LNCAP (cell line): ENCODE measurements at regions not wholly inside any gene's neighbourhood (a gene's known extent, or its start where the extent isn't known, plus 50 kb on each side); places are given as distances from the start of the nearest gene placed in this dataset.

Source experiments
- TF ChIP-seq, protein P1 (sequence below): fragments of 450-650 bp; IDR thresholded peaks from 2 replicates; pipeline ENCODE4 v1.5.1; 2017; ENCODE audit warnings: mild to moderate bottlenecking

DNA sequence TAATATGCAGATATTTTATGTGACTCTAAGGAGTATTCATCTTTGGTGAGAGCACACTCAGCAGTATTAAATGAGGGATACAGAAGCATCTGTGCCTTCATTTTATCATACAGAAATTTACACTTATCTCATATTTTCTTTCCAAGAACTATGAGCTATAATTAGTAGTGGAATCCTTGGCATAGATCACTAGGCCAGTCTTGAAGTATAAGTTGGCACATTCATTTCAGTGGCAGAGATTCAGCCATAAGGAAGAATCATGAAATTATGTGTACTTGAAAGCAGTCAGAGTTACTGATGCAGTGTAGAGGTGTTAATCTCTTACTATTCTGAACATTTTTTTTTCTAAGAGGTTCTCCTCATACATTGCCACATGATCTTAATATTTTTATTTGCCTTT is 393.6 kb upstream of the GOLIM4 start:
- TF ChIP-seq, protein P1, sequence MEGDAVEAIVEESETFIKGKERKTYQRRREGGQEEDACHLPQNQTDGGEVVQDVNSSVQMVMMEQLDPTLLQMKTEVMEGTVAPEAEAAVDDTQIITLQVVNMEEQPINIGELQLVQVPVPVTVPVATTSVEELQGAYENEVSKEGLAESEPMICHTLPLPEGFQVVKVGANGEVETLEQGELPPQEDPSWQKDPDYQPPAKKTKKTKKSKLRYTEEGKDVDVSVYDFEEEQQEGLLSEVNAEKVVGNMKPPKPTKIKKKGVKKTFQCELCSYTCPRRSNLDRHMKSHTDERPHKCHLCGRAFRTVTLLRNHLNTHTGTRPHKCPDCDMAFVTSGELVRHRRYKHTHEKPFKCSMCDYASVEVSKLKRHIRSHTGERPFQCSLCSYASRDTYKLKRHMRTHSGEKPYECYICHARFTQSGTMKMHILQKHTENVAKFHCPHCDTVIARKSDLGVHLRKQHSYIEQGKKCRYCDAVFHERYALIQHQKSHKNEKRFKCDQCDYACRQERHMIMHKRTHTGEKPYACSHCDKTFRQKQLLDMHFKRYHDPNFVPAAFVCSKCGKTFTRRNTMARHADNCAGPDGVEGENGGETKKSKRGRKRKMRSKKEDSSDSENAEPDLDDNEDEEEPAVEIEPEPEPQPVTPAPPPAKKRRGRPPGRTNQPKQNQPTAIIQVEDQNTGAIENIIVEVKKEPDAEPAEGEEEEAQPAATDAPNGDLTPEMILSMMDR, result no peak

DNA sequence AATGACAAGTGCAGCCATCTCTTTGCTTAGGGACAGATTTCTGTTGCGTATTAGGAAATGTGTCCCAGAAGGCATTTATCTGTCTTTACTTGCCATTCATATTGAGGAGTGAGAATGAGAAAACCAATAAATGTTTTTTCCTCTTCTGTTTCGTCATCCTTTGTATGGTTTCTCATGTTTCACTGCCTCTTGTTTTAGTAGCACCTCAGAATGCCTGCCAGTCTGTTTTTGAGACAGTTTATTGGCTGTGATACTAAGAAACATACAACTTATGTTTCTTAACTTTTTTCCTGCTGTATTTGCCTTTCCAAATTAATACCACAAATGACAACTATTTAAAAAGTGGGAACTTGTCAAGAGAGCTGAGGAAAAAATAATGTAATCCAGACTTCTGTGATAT is 390.2 kb upstream of the GOLIM4 start:
- TF ChIP-seq, protein P1, result no peak

DNA sequence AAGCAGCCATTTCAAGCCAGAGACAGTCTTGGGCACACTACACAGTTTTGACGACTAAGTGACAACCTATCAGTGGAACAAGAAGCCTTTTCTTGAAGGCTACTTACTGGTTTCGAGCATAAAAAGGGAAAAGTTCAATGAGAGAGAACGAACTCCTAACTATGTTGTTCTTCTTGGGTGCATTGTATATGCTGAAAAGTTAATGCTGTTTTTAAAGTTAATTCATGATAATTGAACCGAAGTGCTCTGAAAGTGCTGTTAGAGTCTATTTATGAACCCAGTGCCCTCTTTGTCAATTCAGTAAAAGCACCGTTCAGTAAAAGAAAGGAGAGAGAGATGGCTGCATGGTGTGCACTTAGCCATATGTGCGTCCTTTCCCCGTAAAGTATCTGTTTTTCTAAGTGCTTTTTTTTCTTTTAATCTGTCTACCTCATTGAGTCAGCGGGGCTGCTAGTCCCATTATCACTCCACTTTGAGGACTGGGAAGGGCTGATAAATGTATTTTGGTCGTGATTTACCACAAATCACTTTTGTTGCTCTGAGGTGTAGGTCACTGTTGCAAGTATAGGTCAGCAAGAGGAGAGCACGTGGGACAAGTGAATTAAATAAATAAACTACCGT is 380.7 kb upstream of the GOLIM4 start:
- TF ChIP-seq, protein P1, result no peak

DNA sequence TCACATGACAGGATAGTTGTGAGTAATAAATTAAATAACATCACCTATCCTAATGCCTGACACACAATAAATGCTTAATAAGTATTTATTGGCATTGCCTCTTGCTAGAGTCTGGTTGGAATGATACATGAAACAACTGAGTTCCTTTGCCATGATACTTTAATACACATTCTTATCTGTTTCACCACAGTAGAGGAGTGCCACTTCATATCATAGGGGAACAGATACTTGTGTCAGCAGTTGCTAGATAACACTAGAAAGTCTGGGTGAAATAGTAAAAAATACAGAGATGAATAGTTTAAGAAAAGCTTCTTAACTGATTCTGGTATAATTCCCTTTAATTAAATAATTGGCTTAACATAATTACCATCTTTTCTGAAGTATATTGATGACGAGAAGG is 380.0 kb upstream of the GOLIM4 start:
- TF ChIP-seq, protein P1, result no peak

DNA sequence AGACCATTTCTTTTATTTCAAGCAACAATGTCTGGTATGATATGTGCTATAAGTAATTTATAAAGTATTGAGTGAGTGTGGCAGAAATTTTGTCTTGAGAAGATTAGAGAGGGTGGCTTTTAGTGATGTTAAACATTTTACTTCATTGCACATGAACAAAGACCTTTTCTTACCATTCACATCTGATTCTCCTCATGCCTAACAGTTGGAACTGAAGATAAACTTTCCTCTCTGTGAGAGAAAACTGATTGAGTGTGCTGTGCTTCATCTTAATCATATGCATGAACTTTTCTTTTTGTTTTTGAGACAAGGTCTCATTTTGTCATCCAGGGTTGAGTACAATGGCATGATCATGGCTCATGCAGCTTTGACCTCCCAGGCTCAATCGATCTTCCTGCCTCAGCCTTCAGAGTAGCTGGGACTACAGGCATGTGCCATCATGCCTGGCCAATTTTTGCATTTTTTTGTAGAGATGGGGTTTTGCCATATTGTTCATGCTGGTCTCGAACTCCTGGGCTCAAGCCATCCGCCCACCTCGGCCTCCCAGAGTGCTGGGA is 377.7 kb upstream of the GOLIM4 start:
- TF ChIP-seq, protein P1, result no peak

DNA sequence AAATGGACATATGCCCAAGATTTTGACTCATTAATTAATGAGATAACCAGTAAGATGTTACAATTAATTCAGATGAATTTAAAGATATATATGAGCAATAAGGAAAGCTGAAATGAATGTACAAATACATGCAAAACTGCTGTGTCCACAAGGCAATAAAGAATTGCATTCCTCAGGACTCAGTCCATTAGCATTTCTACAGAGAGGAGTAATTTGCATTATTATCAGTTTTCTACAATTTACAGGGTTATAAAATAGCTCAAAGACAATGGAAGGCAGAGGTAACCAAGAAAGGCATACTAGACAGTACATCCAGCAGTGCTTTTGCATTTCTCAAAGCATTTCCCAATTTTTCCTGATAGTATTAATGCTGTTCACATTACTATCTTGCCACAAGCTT is 377.1 kb upstream of the GOLIM4 start:
- TF ChIP-seq, protein P1, result no peak

DNA sequence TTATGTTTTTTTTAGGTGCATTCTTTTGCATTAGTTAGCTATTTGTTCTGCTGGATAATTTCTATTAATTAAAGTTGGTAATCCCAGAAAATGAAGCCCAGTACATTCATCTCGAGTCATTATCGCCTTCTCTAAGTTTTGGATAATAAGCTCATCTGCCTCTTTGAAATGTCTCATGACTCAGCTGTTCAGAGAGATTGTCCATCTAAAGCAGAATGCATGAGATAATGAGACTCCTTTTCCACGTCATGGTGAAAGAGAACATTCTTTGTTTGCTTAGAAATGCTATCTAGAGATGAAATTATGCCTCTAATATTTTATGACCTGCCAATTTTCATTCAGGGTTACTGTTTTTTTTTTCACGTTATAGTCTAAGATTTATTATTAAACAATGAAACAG is 374.7 kb upstream of the GOLIM4 start:
- TF ChIP-seq, protein P1, result no peak

DNA sequence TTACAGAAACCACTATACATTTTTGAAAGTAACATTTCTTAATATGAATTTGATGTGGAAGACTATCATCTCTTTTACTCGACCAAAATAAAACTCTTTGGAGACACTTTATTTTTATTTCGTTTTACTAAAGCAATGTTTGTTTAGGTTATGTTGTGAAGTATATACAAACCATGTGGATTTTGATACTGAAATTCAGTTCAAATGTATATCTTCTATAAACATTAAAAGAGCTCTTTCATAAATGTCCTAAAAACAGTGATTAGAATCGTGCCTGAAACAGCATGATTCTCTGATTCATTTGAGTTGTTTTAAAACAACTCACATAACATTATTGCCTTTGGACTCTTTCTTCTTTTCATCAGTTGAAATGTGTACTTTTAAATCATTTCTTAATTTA is 373.7 kb upstream of the GOLIM4 start:
- TF ChIP-seq, protein P1, result no peak
